OCI-LY1 (cell line): ENCODE measurements at regions not wholly inside any gene's neighbourhood (a gene's known extent, or its start where the extent isn't known, plus 50 kb on each side); places are given as distances from the start of the nearest gene placed in this dataset.

ENCODE experiments used
- H2AFZ ChIP-seq: fragments of 200-600 bp; sonication (generic), shearing (Covaris generic); 2 replicates; pipeline ENCODE4 v1.6.0; 2014; ENCODE audit warnings: antibody characterized with exemption, mild to moderate bottlenecking, low read length
- H3F3A ChIP-seq: fragments of 200-600 bp; sonication (generic), shearing (Covaris generic); 2 replicates; pipeline ENCODE4 v1.6.0; 2014; ENCODE audit warnings: mild to moderate bottlenecking, antibody characterized with exemption, low read length, moderate library complexity; ENCODE audit not compliant: insufficient read depth
- H3K27ac ChIP-seq: fragments of 200-600 bp; sonication (generic); 2 replicates; pipeline ENCODE4 v1.5.1; 2014; ENCODE audit warnings: low read length, mixed run types, mild to moderate bottlenecking, low read depth; ENCODE audit not compliant: poor library complexity, severe bottlenecking
- H3K27me3 ChIP-seq: fragments of 200-600 bp; sonication (generic); 2 replicates; pipeline ENCODE4 v1.6.0; 2014; ENCODE audit warnings: antibody characterized with exemption, mild to moderate bottlenecking, low read length, moderate library complexity; ENCODE audit not compliant: insufficient read depth
- H3K36me3 ChIP-seq: fragments of 200-600 bp; sonication (generic); 2 replicates; pipeline ENCODE4 v1.6.1; 2014; ENCODE audit warnings: mild to moderate bottlenecking, antibody characterized with exemption, low read length, moderate library complexity, mixed read lengths; ENCODE audit not compliant: insufficient read depth
- H3K4me1 ChIP-seq: fragments of 200-600 bp; sonication (generic); 2 replicates; pipeline ENCODE4 v1.5.1; 2014; ENCODE audit warnings: mild to moderate bottlenecking, low read length, moderate library complexity; ENCODE audit not compliant: insufficient read depth, severe bottlenecking
- H3K4me2 ChIP-seq: fragments of 200-600 bp; sonication (generic), shearing (Covaris generic); 2 replicates; pipeline ENCODE4 v1.6.1; 2014; ENCODE audit warnings: low read length
- H3K4me3 ChIP-seq: fragments of 200-600 bp; sonication (generic); 2 replicates; pipeline ENCODE4 v1.5.1; 2014; ENCODE audit warnings: low read length, low read depth, mild to moderate bottlenecking, mixed read lengths; ENCODE audit not compliant: poor library complexity, severe bottlenecking
- H3K79me2 ChIP-seq: fragments of 200-600 bp; shearing (Covaris generic); 2 replicates; pipeline ENCODE4 v1.6.1; 2016; ENCODE audit warnings: mixed run types, low read length, mixed read lengths; ENCODE audit not compliant: insufficient read depth
- H3K9ac ChIP-seq: fragments of 200-600 bp; sonication (generic), shearing (Covaris generic); 2 replicates; pipeline ENCODE4 v1.6.1; 2014; ENCODE audit warnings: mild to moderate bottlenecking, low read length, mixed read lengths
- H3K9me2 ChIP-seq: fragments of 200-600 bp; sonication (generic), shearing (Covaris generic); 2 replicates; pipeline ENCODE4 v1.6.1; 2014; ENCODE audit warnings: low read depth, mild to moderate bottlenecking, low read length, mixed read lengths
- H3K9me3 ChIP-seq: fragments of 200-600 bp; shearing (Covaris generic); 2 replicates; pipeline ENCODE4 v1.6.1; 2014; ENCODE audit warnings: low read length, mixed read lengths
- H4K20me1 ChIP-seq: fragments of 200-600 bp; sonication (generic), shearing (Covaris generic); 2 replicates; pipeline ENCODE4 v1.6.0; 2016; ENCODE audit warnings: mild to moderate bottlenecking, low read length; ENCODE audit not compliant: insufficient read depth
- EZH2 ChIP-seq: fragments of 200-600 bp; sonication (generic), shearing (Covaris generic); IDR thresholded peaks from 2 replicates; pipeline ENCODE4 v1.8.0; 2017; ENCODE audit warnings: borderline replicate concordance, mixed run types, mild to moderate bottlenecking, antibody characterized with exemption, low read length, moderate library complexity, mixed read lengths
- TF ChIP-seq, protein P1 (sequence below): fragments of 200-600 bp; sonication (generic), shearing (Covaris generic); IDR thresholded peaks from 2 replicates; pipeline ENCODE4 v1.5.1; 2017; ENCODE audit warnings: mild to moderate bottlenecking, antibody characterized with exemption, low read length, moderate library complexity, mixed read lengths

DNA sequence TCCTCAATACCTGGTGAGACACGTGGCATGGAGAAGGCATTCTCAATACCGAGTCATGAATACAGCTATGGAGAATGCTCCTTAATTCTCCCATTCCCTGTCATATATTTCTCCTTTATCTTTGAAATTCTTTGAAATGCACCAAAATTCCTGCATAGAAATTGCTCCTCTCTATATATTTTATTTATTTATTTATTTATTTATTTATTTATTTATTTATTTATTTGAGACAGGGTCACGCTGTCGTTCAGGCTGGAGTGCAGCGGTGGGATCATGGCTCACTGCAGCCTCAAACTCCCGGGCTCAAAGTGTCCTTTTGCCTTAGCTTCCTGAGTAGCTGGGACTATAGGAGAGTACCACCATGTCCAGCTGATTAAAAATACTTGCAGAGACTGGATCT is 190.3 kb upstream of the MAF start:
- Histone ChIP-seq H3K4me3 (no peak overlapping the region), H2AFZ (no peak overlapping the region), H3K9me2 (no peaks in the 10 kb centered on the region), H3K27me3 (no peaks in the 10 kb centered on the region), H4K20me1 (no peaks in the 10 kb centered on the region), H3K9me3 (no peaks in the 10 kb centered on the region), H3K36me3 (no peaks in the 10 kb centered on the region), H3K9ac (no peak overlapping the region), H3K79me2 (no peaks in the 10 kb centered on the region), H3K27ac (no peak overlapping the region), H3K4me2 (no peak overlapping the region), H3F3A (no peaks in the 10 kb centered on the region), H3K4me1 (no peaks in the 10 kb centered on the region)
- no peak for TF ChIP-seq EZH2
- TF ChIP-seq, protein P1, sequence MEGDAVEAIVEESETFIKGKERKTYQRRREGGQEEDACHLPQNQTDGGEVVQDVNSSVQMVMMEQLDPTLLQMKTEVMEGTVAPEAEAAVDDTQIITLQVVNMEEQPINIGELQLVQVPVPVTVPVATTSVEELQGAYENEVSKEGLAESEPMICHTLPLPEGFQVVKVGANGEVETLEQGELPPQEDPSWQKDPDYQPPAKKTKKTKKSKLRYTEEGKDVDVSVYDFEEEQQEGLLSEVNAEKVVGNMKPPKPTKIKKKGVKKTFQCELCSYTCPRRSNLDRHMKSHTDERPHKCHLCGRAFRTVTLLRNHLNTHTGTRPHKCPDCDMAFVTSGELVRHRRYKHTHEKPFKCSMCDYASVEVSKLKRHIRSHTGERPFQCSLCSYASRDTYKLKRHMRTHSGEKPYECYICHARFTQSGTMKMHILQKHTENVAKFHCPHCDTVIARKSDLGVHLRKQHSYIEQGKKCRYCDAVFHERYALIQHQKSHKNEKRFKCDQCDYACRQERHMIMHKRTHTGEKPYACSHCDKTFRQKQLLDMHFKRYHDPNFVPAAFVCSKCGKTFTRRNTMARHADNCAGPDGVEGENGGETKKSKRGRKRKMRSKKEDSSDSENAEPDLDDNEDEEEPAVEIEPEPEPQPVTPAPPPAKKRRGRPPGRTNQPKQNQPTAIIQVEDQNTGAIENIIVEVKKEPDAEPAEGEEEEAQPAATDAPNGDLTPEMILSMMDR, result no peak

DNA sequence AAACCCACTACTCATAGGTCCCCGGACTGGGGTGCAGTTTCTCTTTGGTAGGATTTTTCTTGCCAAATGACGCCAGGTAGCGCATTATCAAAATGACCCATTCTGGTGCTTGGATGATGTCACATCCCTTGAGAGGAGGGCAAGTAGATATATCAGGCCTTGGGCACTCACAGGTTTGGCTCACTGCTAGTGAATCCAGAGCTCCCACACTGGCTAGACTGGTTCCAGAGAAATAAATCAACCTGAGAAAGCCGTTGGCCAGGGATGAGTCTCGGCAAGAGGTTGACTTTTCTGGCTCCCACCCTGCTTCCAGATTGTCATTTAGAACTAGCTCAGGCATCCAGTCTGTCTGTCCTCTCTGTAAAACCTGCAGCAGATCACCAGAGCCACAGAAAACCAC is 188.4 kb upstream of the MAF start:
- Histone ChIP-seq H3K4me3 (no peak overlapping the region), H3K9me3 (no peaks in the 10 kb centered on the region), H3K9me2 (no peaks in the 10 kb centered on the region), H3K79me2 (no peaks in the 10 kb centered on the region), H3K4me2 (no peak overlapping the region), H3K27me3 (no peaks in the 10 kb centered on the region), H3K36me3 (no peaks in the 10 kb centered on the region), H3K27ac (no peak overlapping the region), H2AFZ (no peak overlapping the region), H3K4me1 (no peaks in the 10 kb centered on the region), H4K20me1 (no peaks in the 10 kb centered on the region), H3F3A (no peaks in the 10 kb centered on the region), H3K9ac (no peak overlapping the region)
- TF ChIP-seq, protein P1, result no peak
- TF ChIP-seq EZH2, result no peak

DNA sequence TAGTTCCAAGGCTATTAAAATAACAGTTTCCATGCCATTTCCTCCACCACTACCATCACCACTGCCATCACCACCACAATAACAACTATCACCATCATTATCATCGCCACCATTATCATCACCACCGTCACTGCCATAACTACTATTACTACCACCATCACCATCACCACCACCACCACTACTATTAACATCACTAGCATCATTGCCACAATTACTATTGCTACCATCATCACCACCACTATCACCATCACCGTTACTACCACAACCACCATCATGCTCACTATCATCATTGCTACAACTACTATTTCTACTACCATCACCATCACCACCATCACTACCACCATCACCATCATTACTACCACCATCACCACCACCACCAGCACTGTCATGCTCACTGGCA is 185.9 kb upstream of the MAF start:
- Histone ChIP-seq H3K27me3 (no peaks in the 10 kb centered on the region), H3K9ac (no peak overlapping the region), H3K9me3 (no peaks in the 10 kb centered on the region), H4K20me1 (no peaks in the 10 kb centered on the region), H3K4me3 (no peak overlapping the region), H3K27ac (no peak overlapping the region), H3K4me1 (no peaks in the 10 kb centered on the region), H3K36me3 (no peaks in the 10 kb centered on the region), H3K9me2 (no peaks in the 10 kb centered on the region), H3K4me2 (no peak overlapping the region), H2AFZ (no peak overlapping the region), H3K79me2 (no peaks in the 10 kb centered on the region), H3F3A (no peaks in the 10 kb centered on the region)
- TF ChIP-seq, protein P1, result no peak
- TF ChIP-seq EZH2, result no peak
